K562 (cell line): ENCODE measurements at regions not wholly inside any gene's neighbourhood (a gene's known extent, or its start where the extent isn't known, plus 50 kb on each side); places are given as distances from the start of the nearest gene placed in this dataset.

Source experiments
- ATAC-seq: fragments of 200-7000 bp; cut with Tn5 transposase; 3 replicates; pipeline ENCODE4 v1.9.1; 2020; ENCODE audit warnings: moderate library complexity
- BruUV-seq: library from RNA; stranded (reverse); fragments of 400-500 nt; replicated peaks from 2 replicates; lab custom pipeline; 2021; lab: Mats Ljungman, UMichigan
- CTCF ChIA-PET: fragments of 300-600 bp; formaldehyde crosslinking; extraction: SDS; loops from one replicate; lab custom pipeline; 2021; ENCODE audit warnings: low intra/inter-chr PET ratio; lab: Yijun Ruan, JAX
- POLR2A ChIA-PET: fragments of 300-600, 350-650 bp; sonication (Branson Sonifier 250); formaldehyde crosslinking; extraction: SDS; loops from one replicate; lab custom pipeline; 2021; ENCODE audit warnings: antibody characterized with exemption, inconsistent platforms; lab: Yijun Ruan, JAX
- DNase-seq, 4 experiments: peaks; one replicate each; pipeline versions ENCODE4 v3.0.0 to v3.0.0-alpha.2; 2011 to 2018; ENCODE audit warnings: low spot score in 3 of 4, mixed read lengths in 3 of 4; ENCODE audit errors: extremely low read depth in 1 of 4
- FAIRE-seq: peaks from 2 replicates; lab custom pipeline; 2011; peaks lifted over from hg19 to GRCh38; lab: Jason Lieb, UNC
- H2AFZ ChIP-seq: 2 replicates; pipeline ENCODE4 v1.6.0; 2011; ENCODE audit warnings: low read depth, low read length, control low read depth, inconsistent platforms
- H3K27ac ChIP-seq: fragments of 200-600 bp; 3 replicates; pipeline ENCODE4 v1.8.0; 2011; ENCODE audit warnings: low read depth, mild to moderate bottlenecking, control low read depth, inconsistent platforms, low read length, moderate library complexity, mixed read lengths; ENCODE audit errors: extremely low read depth
- H3K27me3 ChIP-seq, 2 experiments: fragments of 300-600 bp in 1 of 2; 2 replicates in 1 of 2; 3 replicates in 1 of 2; pipeline versions ENCODE4 v1.6.0 to v1.8.0; 2011; ENCODE audit warnings: inconsistent platforms in 2 of 2, low read length in 2 of 2, mild to moderate bottlenecking in 1 of 2, mixed read lengths in 1 of 2, moderate library complexity in 1 of 2; ENCODE audit not compliant: control insufficient read depth in 2 of 2, insufficient read depth in 2 of 2
- H3K36me3 ChIP-seq: fragments of 300-600 bp; 3 replicates; pipeline ENCODE4 v1.8.0; 2011; ENCODE audit warnings: mild to moderate bottlenecking, low read length, inconsistent platforms; ENCODE audit not compliant: control insufficient read depth, insufficient read depth
- H3K4me1 ChIP-seq, 2 experiments: fragments of 200-600 bp in 1 of 2; replicated peaks in 1 of 2; 2 replicates in 1 of 2; 3 replicates in 1 of 2; pipeline versions ENCODE4 v1.5.1 to v1.8.0; 2011; ENCODE audit warnings: inconsistent platforms in 2 of 2, low read length in 2 of 2, mild to moderate bottlenecking in 1 of 2, mixed read lengths in 1 of 2, moderate library complexity in 1 of 2; ENCODE audit not compliant: control insufficient read depth in 2 of 2, insufficient read depth in 2 of 2
- H3K4me2 ChIP-seq: 2 replicates; pipeline ENCODE4 v1.6.1; 2011; ENCODE audit warnings: low read length, control low read depth, inconsistent platforms, mixed read lengths; ENCODE audit not compliant: insufficient read depth
- H3K4me3 ChIP-seq: fragments of 200-600 bp; sonication (generic), shearing (Covaris generic); 2 replicates; pipeline ENCODE4 v1.5.1; 2016; ENCODE audit warnings: control low read depth, inconsistent platforms
- H3K79me2 ChIP-seq: fragments of 200-600 bp; 3 replicates; pipeline ENCODE4 v1.8.0; 2011; ENCODE audit warnings: low read length, inconsistent platforms; ENCODE audit not compliant: control insufficient read depth, insufficient read depth
- H3K9ac ChIP-seq, 2 experiments: 2 replicates each; pipeline versions ENCODE4 v1.6.0 to v1.6.1; 2011; ENCODE audit warnings: low read depth in 2 of 2, low read length in 2 of 2, control low read depth in 1 of 2, inconsistent platforms in 1 of 2, mild to moderate bottlenecking in 1 of 2, mixed read lengths in 1 of 2; ENCODE audit not compliant: insufficient read depth in 1 of 2
- H3K9me1 ChIP-seq: one replicate; pipeline ENCODE4 v1.6.0; 2011; ENCODE audit warnings: inconsistent platforms, mild to moderate bottlenecking, low read length, moderate library complexity; ENCODE audit not compliant: control insufficient read depth, insufficient read depth
- H3K9me3 ChIP-seq: replicated peaks from 2 replicates; pipeline ENCODE4 v1.5.1; 2011; ENCODE audit warnings: low read depth, low read length, inconsistent platforms; ENCODE audit not compliant: control insufficient read depth, insufficient read depth
- H4K20me1 ChIP-seq: replicated peaks from 2 replicates; pipeline ENCODE4 v1.6.1; 2011; ENCODE audit warnings: low read length, inconsistent platforms, mixed read lengths; ENCODE audit not compliant: control insufficient read depth, insufficient read depth
- AFF1 ChIP-seq, 2 experiments: fragments of 450-650 bp; IDR thresholded peaks; 2 replicates each; pipeline ENCODE4 v1.6.1; 2018; ENCODE audit warnings: mild to moderate bottlenecking in 2 of 2, low read depth in 1 of 2; ENCODE audit not compliant: partially characterized antibody in 2 of 2
- BRF1 ChIP-seq: IDR thresholded peaks from 3 replicates; pipeline ENCODE4 v1.6.1; 2011; ENCODE audit warnings: borderline replicate concordance, mild to moderate bottlenecking; ENCODE audit not compliant: insufficient read length; ENCODE audit errors: extremely low read depth
- ETV6 ChIP-seq, 3 experiments: fragments of 150-350 bp in 1 of 3; sonication (generic) in 1 of 3; formaldehyde crosslinking in 1 of 3; IDR thresholded peaks; 2 replicates each; pipeline versions ENCODE4 v1.6.1 to v1.8.0; 2014 to 2022; ENCODE audit warnings: borderline replicate concordance in 2 of 3, low read depth in 2 of 3, antibody characterized with exemption in 1 of 3, low read length in 1 of 3, mild to moderate bottlenecking in 1 of 3, missing genetic modification reagents in 1 of 3
- HDAC2 ChIP-seq: fragments of 450-650 bp; IDR thresholded peaks from 2 replicates; pipeline ENCODE4 v1.6.1; 2016; ENCODE audit warnings: mild to moderate bottlenecking
- MEF2D ChIP-seq: conservative IDR thresholded peaks from 2 replicates; pipeline ENCODE4 v1.6.1; 2016; ENCODE audit warnings: low read depth, missing genetic modification characterization, missing compliant biosample characterization
- NCOA2 ChIP-seq, 2 experiments: fragments of 450-650 bp; IDR thresholded peaks; 2 replicates each; pipeline ENCODE4 v1.6.1; 2018; ENCODE audit warnings: mild to moderate bottlenecking in 2 of 2, moderate library complexity in 1 of 2; ENCODE audit not compliant: partially characterized antibody in 2 of 2
- PML ChIP-seq: IDR thresholded peaks from 2 replicates; pipeline ENCODE4 v1.6.1; 2012; ENCODE audit warnings: low read length, inconsistent platforms
- PRMT5 ChIP-seq: sonication (generic); formaldehyde crosslinking; IDR thresholded peaks from 2 replicates; pipeline ENCODE4 v1.5.0; 2020; ENCODE audit warnings: missing genetic modification reagents
- SAP30 ChIP-seq: fragments of 200-600 bp; sonication (generic); IDR thresholded peaks from 2 replicates; pipeline ENCODE4 v1.6.1; 2012; ENCODE audit warnings: borderline replicate concordance, low read depth, mild to moderate bottlenecking, moderate library complexity, low read length, control low read depth, inconsistent platforms; ENCODE audit not compliant: insufficient read depth, poor library complexity, severe bottlenecking
- TGIF2 ChIP-seq: sonication (generic); formaldehyde crosslinking; IDR thresholded peaks from 2 replicates; pipeline ENCODE4 v1.8.1; 2022; ENCODE audit warnings: mild to moderate bottlenecking, missing genetic modification reagents, moderate library complexity
- ZNF134 ChIP-seq: fragments of 250-450 bp; sonication (Bioruptor Pico); conservative IDR thresholded peaks from 2 replicates; pipeline ENCODE4 v1.4.0; 2020
- ZNF277 ChIP-seq: fragments of 250-450 bp; sonication (Bioruptor Pico); IDR thresholded peaks from 2 replicates; pipeline ENCODE4 v1.8.0; 2022; ENCODE audit warnings: inconsistent platforms, mild to moderate bottlenecking, moderate library complexity, borderline replicate concordance
- ZNF445 ChIP-seq: fragments of 250-450 bp; sonication (Bioruptor Pico); IDR thresholded peaks from 2 replicates; pipeline ENCODE4 v1.4.0; 2020; ENCODE audit warnings: low read depth, mild to moderate bottlenecking, moderate library complexity
- WGBS: fragments of 100-300 bp; shearing (Covaris generic); methylation state at CpG from one replicate; pipeline ENCODE4 v1.1.6; 2016; ENCODE audit warnings: low coverage, mixed read lengths; ENCODE audit not compliant: insufficient coverage; ENCODE audit errors: missing lambda C conversion rate; 5-methylcytosine and 5-hydroxymethylcytosine counted together
- in situ Hi-C: fragments of 300-500 bp; cut with MboI; formaldehyde crosslinking; loops from 4 replicates; pipeline ENCODE4 v1.15.0; 2018; ENCODE audit warnings: inconsistent platforms, mixed read lengths
- intact Hi-C: fragments of 100-400 bp; cut with micrococcal nuclease; formaldehyde crosslinking; loops from 2 replicates; pipeline ENCODE4 v1.14.2; 2022

DNA sequence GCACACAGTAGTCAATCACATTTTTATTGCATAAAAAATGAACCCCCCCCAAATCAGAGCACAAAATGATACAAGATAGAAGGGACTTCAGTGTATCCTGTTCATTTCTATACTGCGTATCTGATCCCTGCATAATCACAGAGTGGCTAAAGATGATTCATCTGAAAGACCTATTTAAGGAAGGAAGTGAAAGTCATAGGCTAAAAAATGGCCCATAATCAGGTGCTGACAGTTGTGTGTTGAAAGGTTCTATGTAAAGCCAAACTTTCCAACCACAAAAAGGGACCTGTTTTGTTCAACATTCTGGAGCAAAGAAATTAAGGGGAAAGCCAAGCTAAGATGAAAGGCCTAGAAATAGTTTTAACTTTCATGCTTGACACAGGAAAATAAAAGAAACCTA, 147.8 kb upstream of the ATP2B1 start:
- ATAC-seq (peak; percentile 51; the same call in 1 of the 3 replicates), DNase-seq (peak in 1 of 4 experiments; percentile 19), FAIRE-seq (no peak)
- POLR2A ChIA-PET: interaction anchor here (0.9 kb wide), 1 partner anchor 10 kb away, joined by 3 read pairs; no protein-coding TSS in a partner anchor
- no peaks in the 10 kb centered on the region for H3K36me3 ChIP-seq
- H3K4me1 ChIP-seq: no peaks in the 10 kb centered on the region; a peak in 1 of 5 replicates
- no peaks in the 10 kb centered on the region for H3K27me3 ChIP-seq
- H3K79me2 ChIP-seq: no peaks in the 10 kb centered on the region
- no peaks in the 10 kb centered on the region for H4K20me1 ChIP-seq
- no peak overlapping the region for H3K27ac ChIP-seq
- CTCF ChIA-PET: no interaction called here
- no peaks in the 10 kb centered on the region for H3K9me1 ChIP-seq
- H3K4me2 ChIP-seq: no peak overlapping the region
- H3K9ac ChIP-seq: no peak overlapping the region
- no TSS peak for BruUV-seq
- H3K4me3 ChIP-seq: no peak overlapping the region
- WGBS: 0% methylated on average over 1 of the region's 1 CpG
- H3K9me3 ChIP-seq: no peaks in the 10 kb centered on the region
- H2AFZ ChIP-seq: no peak overlapping the region
- in situ Hi-C loops (no loop called here), intact Hi-C loops (loop anchor here (10.0 kb wide), 1 partner anchor 312 kb away; no protein-coding TSS in a partner anchor)
- no peak for TF ChIP-seq PRMT5 (CRISPR knock-in tag)
- no peak for TF ChIP-seq ZNF277 (CRISPR knock-in tag)
- peak in 1 of 2 experiments; percentile 31; a peak in 1 of 4 replicates for TF ChIP-seq ETV6 (IDR thresholded peaks at IDR 0.05; ENCODE audit: borderline replicate concordance in 1 of 2, low read depth in 2 of 2, low read length in 1 of 2)
- no peak for TF ChIP-seq ETV6 (CRISPR knock-in tag; IDR thresholded peaks at IDR 0.05; ENCODE audit: borderline replicate concordance)
- peak; percentile 31; the same call in 1 of the 2 replicates for TF ChIP-seq PML
- 0 out of 2 replicates have a peak, but pooled peaks have one; percentile 36 for TF ChIP-seq HDAC2
- no peak for TF ChIP-seq TGIF2
- TF ChIP-seq ZNF134: peak; percentile 58; the same call in 1 of the 2 replicates
- TF ChIP-seq AFF1 (IDR thresholded peaks at IDR 0.05; ENCODE audit: low read depth in 1 of 2, partially characterized antibody in 2 of 2): no peak
- TF ChIP-seq BRF1: no peak
- TF ChIP-seq ZNF445 (CRISPR knock-in tag): no peak
- TF ChIP-seq MEF2D (tag): peak; percentile 97
- no peak for TF ChIP-seq SAP30
- no peak for TF ChIP-seq NCOA2 (IDR thresholded peaks at IDR 0.05; ENCODE audit: partially characterized antibody in 2 of 2)
